ENCODE measurements at regions not wholly inside any gene's neighbourhood (a gene's known extent, or its start where the extent isn't known, plus 50 kb on each side); places are given as distances from the start of the nearest gene placed in this dataset.

GRCh38 chr4:56129431-56129861 is 180.7 kb downstream of the CEP135 start:
- Histone ChIP-seq H3K79me2 (ENCODE audit: insufficient read depth) (no peaks in the 10 kb centered on the region; the same call in 1 of the 2 replicates), H3K9me3 (no peaks in the 10 kb centered on the region), H3K9me2 (no peaks in the 10 kb centered on the region), H3K9ac (no peak overlapping the region), H3K4me2 (no peak overlapping the region), H2AFZ (ENCODE audit: low read depth) (no peak overlapping the region), H3K27me3 (ENCODE audit: insufficient read depth) (no peaks in the 10 kb centered on the region), H3F3A (replicated peaks; ENCODE audit: insufficient read depth) (no peaks in the 10 kb centered on the region), H3K4me3 (ENCODE audit: low read depth in 2 of 2, low read length in 1 of 2) (no peak overlapping the region), H3K27ac (ENCODE audit: low read depth in 2 of 2, low read length in 1 of 2) (peak overlapping the region in 1 of 2 experiments; percentile 5; a peak in 2 of 4 replicates), H3K4me1 (ENCODE audit: control insufficient read depth in 1 of 2, insufficient read depth in 2 of 2, low read depth in 1 of 2, low read length in 1 of 2) (peaks cover 4 to 19% of the 10 kb centered on the region in 2 experiments; a peak in 2 of 4 replicates), H3K36me3 (replicated peaks in 1 of 2; ENCODE audit: control insufficient read depth in 1 of 2, insufficient read depth in 2 of 2, low read length in 1 of 2) (no peaks in the 10 kb centered on the region), H4K20me1 (ENCODE audit: insufficient read depth) (no peaks in the 10 kb centered on the region)
- no peak for TF ChIP-seq MEF2A (IDR thresholded peaks at IDR 0.05; ENCODE audit: borderline replicate concordance, low read depth)
- no peak for TF ChIP-seq JUND (IDR thresholded peaks at IDR 0.05)
- no peak for TF ChIP-seq NFIC (IDR thresholded peaks at IDR 0.05; ENCODE audit: borderline replicate concordance)
- no peak for TF ChIP-seq RXRA (IDR thresholded peaks at IDR 0.05; ENCODE audit: borderline replicate concordance, low read depth)
- no peak for TF ChIP-seq REST (IDR thresholded peaks at IDR 0.05; ENCODE audit: low read depth, low read length)
- no peak for TF ChIP-seq TEAD4 (IDR thresholded peaks at IDR 0.05; ENCODE audit: borderline replicate concordance, insufficient read depth)
- TF ChIP-seq TCF12 (IDR thresholded peaks at IDR 0.05), result no peak
- TF ChIP-seq TAF1 (IDR thresholded peaks at IDR 0.05; ENCODE audit: borderline replicate concordance, low read depth, low read length), result no peak
- TF ChIP-seq, protein P1, sequence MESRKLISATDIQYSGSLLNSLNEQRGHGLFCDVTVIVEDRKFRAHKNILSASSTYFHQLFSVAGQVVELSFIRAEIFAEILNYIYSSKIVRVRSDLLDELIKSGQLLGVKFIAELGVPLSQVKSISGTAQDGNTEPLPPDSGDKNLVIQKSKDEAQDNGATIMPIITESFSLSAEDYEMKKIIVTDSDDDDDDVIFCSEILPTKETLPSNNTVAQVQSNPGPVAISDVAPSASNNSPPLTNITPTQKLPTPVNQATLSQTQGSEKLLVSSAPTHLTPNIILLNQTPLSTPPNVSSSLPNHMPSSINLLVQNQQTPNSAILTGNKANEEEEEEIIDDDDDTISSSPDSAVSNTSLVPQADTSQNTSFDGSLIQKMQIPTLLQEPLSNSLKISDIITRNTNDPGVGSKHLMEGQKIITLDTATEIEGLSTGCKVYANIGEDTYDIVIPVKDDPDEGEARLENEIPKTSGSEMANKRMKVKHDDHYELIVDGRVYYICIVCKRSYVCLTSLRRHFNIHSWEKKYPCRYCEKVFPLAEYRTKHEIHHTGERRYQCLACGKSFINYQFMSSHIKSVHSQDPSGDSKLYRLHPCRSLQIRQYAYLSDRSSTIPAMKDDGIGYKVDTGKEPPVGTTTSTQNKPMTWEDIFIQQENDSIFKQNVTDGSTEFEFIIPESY (IDR thresholded peaks at IDR 0.05; ENCODE audit: borderline replicate concordance, low read depth), result no peak
- TF ChIP-seq SMC3 (IDR thresholded peaks at IDR 0.05; ENCODE audit: low read depth, low read length), result no peak
- TF ChIP-seq, protein P2, sequence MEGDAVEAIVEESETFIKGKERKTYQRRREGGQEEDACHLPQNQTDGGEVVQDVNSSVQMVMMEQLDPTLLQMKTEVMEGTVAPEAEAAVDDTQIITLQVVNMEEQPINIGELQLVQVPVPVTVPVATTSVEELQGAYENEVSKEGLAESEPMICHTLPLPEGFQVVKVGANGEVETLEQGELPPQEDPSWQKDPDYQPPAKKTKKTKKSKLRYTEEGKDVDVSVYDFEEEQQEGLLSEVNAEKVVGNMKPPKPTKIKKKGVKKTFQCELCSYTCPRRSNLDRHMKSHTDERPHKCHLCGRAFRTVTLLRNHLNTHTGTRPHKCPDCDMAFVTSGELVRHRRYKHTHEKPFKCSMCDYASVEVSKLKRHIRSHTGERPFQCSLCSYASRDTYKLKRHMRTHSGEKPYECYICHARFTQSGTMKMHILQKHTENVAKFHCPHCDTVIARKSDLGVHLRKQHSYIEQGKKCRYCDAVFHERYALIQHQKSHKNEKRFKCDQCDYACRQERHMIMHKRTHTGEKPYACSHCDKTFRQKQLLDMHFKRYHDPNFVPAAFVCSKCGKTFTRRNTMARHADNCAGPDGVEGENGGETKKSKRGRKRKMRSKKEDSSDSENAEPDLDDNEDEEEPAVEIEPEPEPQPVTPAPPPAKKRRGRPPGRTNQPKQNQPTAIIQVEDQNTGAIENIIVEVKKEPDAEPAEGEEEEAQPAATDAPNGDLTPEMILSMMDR (IDR thresholded peaks at IDR 0.05), result peak; percentile 28; the same call in 1 of the 2 replicates
- peak; percentile 55 for TF ChIP-seq RAD21 (IDR thresholded peaks at IDR 0.05; ENCODE audit: low read length)
- TF ChIP-seq USF2 (IDR thresholded peaks at IDR 0.05; ENCODE audit: borderline replicate concordance, low read depth, low read length), result no peak
- TF ChIP-seq, protein P3, sequence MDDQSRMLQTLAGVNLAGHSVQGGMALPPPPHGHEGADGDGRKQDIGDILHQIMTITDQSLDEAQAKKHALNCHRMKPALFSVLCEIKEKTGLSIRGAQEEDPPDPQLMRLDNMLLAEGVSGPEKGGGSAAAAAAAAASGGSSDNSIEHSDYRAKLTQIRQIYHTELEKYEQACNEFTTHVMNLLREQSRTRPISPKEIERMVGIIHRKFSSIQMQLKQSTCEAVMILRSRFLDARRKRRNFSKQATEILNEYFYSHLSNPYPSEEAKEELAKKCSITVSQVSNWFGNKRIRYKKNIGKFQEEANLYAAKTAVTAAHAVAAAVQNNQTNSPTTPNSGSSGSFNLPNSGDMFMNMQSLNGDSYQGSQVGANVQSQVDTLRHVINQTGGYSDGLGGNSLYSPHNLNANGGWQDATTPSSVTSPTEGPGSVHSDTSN (IDR thresholded peaks at IDR 0.05), result no peak
- TF ChIP-seq FOXJ3 (CRISPR knock-in tag; IDR thresholded peaks at IDR 0.05), result no peak
- no peak for TF ChIP-seq POLR2AphosphoS5 (IDR thresholded peaks at IDR 0.05; ENCODE audit: low read depth, low read length)
- TF ChIP-seq, protein P4, sequence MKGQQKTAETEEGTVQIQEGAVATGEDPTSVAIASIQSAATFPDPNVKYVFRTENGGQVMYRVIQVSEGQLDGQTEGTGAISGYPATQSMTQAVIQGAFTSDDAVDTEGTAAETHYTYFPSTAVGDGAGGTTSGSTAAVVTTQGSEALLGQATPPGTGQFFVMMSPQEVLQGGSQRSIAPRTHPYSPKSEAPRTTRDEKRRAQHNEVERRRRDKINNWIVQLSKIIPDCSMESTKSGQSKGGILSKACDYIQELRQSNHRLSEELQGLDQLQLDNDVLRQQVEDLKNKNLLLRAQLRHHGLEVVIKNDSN (IDR thresholded peaks at IDR 0.05; ENCODE audit: borderline replicate concordance, low read depth), result no peak
- ChIA-PET POLR2A (no interaction called here), CTCF (interaction anchor here (0.8 to 2.1 kb wide), 5 partner anchors 11 to 181 kb away, joined by 3 to 6 read pairs (median 4); partner anchors contain the start of gene CEP135)
- DNase-seq, result no peak
- whole genome bisulfite sequencing (ENCODE audit: low lambda C conversion rate), result 71% methylated on average over 7 of the region's 7 CpGs
